PC-3 (cell line): ENCODE measurements at regions not wholly inside any gene's neighbourhood (a gene's known extent, or its start where the extent isn't known, plus 50 kb on each side); places are given as distances from the start of the nearest gene placed in this dataset.
"Not testable (repeated sequence)": the region's sequence is repeated elsewhere in the genome, so short reads cannot be mapped to it uniquely, and the experiment has no call there.

Experiments used
- ATAC-seq: fragments of 200-7000 bp; cut with Tn5 transposase; 2 replicates; pipeline ENCODE4 v1.9.1; 2020; ENCODE audit warnings: mild to moderate bottlenecking, moderate library complexity
- BruUV-seq: library from RNA; stranded (reverse); fragments of 400-500 nt; replicated peaks from 2 replicates; lab custom pipeline; 2021; lab: Mats Ljungman, UMichigan
- CTCF ChIA-PET: fragments of 300-600 bp; sonication (Branson Sonifier 250); formaldehyde crosslinking; loops from one replicate; lab custom pipeline; 2022; ENCODE audit warnings: antibody characterized with exemption; lab: Charles Lee
- POLR2A ChIA-PET: fragments of 300-600 bp; sonication (Branson Sonifier 250); formaldehyde crosslinking; loops from one replicate; lab custom pipeline; 2022; ENCODE audit warnings: antibody characterized with exemption; ENCODE audit not compliant: unreplicated experiment; lab: Charles Lee
- DNase-seq: peaks from one replicate; pipeline ENCODE4 v3.0.0-alpha.2; 2015
- H2AFZ ChIP-seq: fragments of 300-600 bp; sonication (generic); 2 replicates; pipeline ENCODE4 v1.6.0; 2016; ENCODE audit warnings: antibody characterized with exemption, low read length
- H3F3A ChIP-seq: fragments of 300-600 bp; sonication (generic); one replicate; pipeline ENCODE4 v1.6.0; 2017; ENCODE audit warnings: antibody characterized with exemption, low read length, control low read depth, mild to moderate bottlenecking; ENCODE audit not compliant: unreplicated experiment
- H3K27ac ChIP-seq: fragments of 300-600 bp; sonication (generic); 2 replicates; pipeline ENCODE4 v1.5.1; 2016; ENCODE audit warnings: mild to moderate bottlenecking, low read length
- H3K27me3 ChIP-seq: fragments of 300-600 bp; sonication (generic); 2 replicates; pipeline ENCODE4 v1.6.1; 2016; ENCODE audit warnings: low read length, mixed read lengths
- H3K36me3 ChIP-seq: fragments of 300-600 bp; sonication (generic); 2 replicates; pipeline ENCODE4 v1.6.1; 2016; ENCODE audit warnings: low read depth, mixed run types, low read length, mixed read lengths
- H3K4me1 ChIP-seq: fragments of 300-600 bp; sonication (generic); 2 replicates; pipeline ENCODE4 v1.5.1; 2016; ENCODE audit warnings: low read length; ENCODE audit not compliant: insufficient read depth
- H3K4me2 ChIP-seq: fragments of 300-600 bp; sonication (generic); 2 replicates; pipeline ENCODE4 v1.6.0; 2016; ENCODE audit warnings: low read length
- H3K4me3 ChIP-seq: fragments of 300-600 bp; sonication (generic); 2 replicates; pipeline ENCODE4 v1.5.1; 2016; ENCODE audit warnings: mild to moderate bottlenecking, low read length, mixed read lengths
- H3K79me2 ChIP-seq: fragments of 300-600 bp; sonication (generic); 2 replicates; pipeline ENCODE4 v1.6.1; 2017; ENCODE audit warnings: low read length, mixed read lengths
- H3K9ac ChIP-seq: fragments of 300-600 bp; sonication (generic); 2 replicates; pipeline ENCODE4 v1.6.0; 2016; ENCODE audit warnings: mild to moderate bottlenecking, low read length
- H3K9me2 ChIP-seq: fragments of 300-600 bp; sonication (generic); replicated peaks from 2 replicates; pipeline ENCODE4 v1.6.1; 2016; ENCODE audit warnings: mixed run types, low read length, mixed read lengths
- H3K9me3 ChIP-seq: fragments of 300-600 bp; sonication (generic); 2 replicates; pipeline ENCODE4 v1.6.1; 2016; ENCODE audit warnings: low read length, mixed read lengths
- H4K20me1 ChIP-seq: fragments of 300-600 bp; sonication (generic); 2 replicates; pipeline ENCODE4 v1.6.1; 2016; ENCODE audit warnings: low read length, mixed read lengths
- CTCF ChIP-seq: fragments of 300-600 bp; sonication (generic); conservative IDR thresholded peaks from 2 replicates; pipeline ENCODE4 v1.5.1; 2017; ENCODE audit warnings: antibody characterized with exemption, low read depth, mild to moderate bottlenecking, low read length
- EZH2 ChIP-seq: fragments of 300-600 bp; sonication (generic); IDR thresholded peaks from one replicate; pipeline ENCODE4 v1.6.1; 2017; ENCODE audit warnings: antibody characterized with exemption, mild to moderate bottlenecking, low read length; ENCODE audit not compliant: unreplicated experiment
- EZH2phosphoT487 ChIP-seq: fragments of 300-600 bp; sonication (generic); IDR thresholded peaks from 2 replicates; pipeline ENCODE4 v1.6.1; 2018; ENCODE audit warnings: mild to moderate bottlenecking, antibody characterized with exemption, low read length, borderline replicate concordance
- intact Hi-C: fragments of 100-400 bp; cut with micrococcal nuclease; formaldehyde crosslinking; loops from 2 replicates; pipeline ENCODE4 v1.9.0; 2023

GRCh38 chr10:15954188-15954587, 93.9 kb upstream of the MINDY3 start:
- Histone ChIP-seq H3K27me3 (no peaks in the 10 kb centered on the region), H3K79me2 (no peaks in the 10 kb centered on the region), H3K27ac (no peak overlapping the region), H3K9ac (no peak overlapping the region), H3K4me1 (no peaks in the 10 kb centered on the region), H3K4me2 (no peak overlapping the region), H2AFZ (no peak overlapping the region), H3K4me3 (no peak overlapping the region), H3F3A (no peaks in the 10 kb centered on the region), H3K9me2 (no peaks in the 10 kb centered on the region), H3K36me3 (no peaks in the 10 kb centered on the region), H4K20me1 (no peaks in the 10 kb centered on the region), H3K9me3 (no peaks in the 10 kb centered on the region)
- DNase-seq (no peak), ATAC-seq (no peak)
- no TSS peak for BruUV-seq
- ChIA-PET CTCF (no interaction called here), POLR2A (no interaction called here)
- TF ChIP-seq EZH2phosphoT487 (no peak), EZH2 (no peak), CTCF (no peak)
- intact Hi-C loops, result no loop called here

- H3K9me3 ChIP-seq, result no peaks in the 10 kb centered on the region
- H3K36me3 ChIP-seq, result no peaks in the 10 kb centered on the region
- intact Hi-C loops, result no loop called here
- H4K20me1 ChIP-seq, result no peaks in the 10 kb centered on the region
- ATAC-seq, result no peak
- no peak overlapping the region for H3K27ac ChIP-seq
- H3K9ac ChIP-seq, result no peak overlapping the region
- CTCF ChIA-PET, result no interaction called here
- TF ChIP-seq EZH2phosphoT487 (no peak), EZH2 (no peak), CTCF (no peak)
- H2AFZ ChIP-seq, result no peak overlapping the region
- H3K79me2 ChIP-seq, result no peaks in the 10 kb centered on the region
- no peak overlapping the region for H3K4me2 ChIP-seq
- no peaks in the 10 kb centered on the region for H3F3A ChIP-seq
- H3K9me2 ChIP-seq, result no peaks in the 10 kb centered on the region
- DNase-seq, result no peak
- H3K4me1 ChIP-seq, result no peaks in the 10 kb centered on the region
- H3K4me3 ChIP-seq, result no peak overlapping the region
- BruUV-seq, result no TSS peak
- H3K27me3 ChIP-seq, result no peaks in the 10 kb centered on the region
- POLR2A ChIA-PET, result no interaction called here
Measured at GRCh38 chr10:15960277-15960676, 100.0 kb upstream of the MINDY3 start.

- H3K27me3 ChIP-seq, result peaks cover 14% of the 10 kb centered on the region; the same call in 1 of the 2 replicates
- H3K9me2 ChIP-seq, POLR2A ChIA-PET, ATAC-seq, H3K4me2 ChIP-seq, H3K9ac ChIP-seq, H3K27ac ChIP-seq, CTCF ChIA-PET, H3K4me3 ChIP-seq, H3K4me1 ChIP-seq, H3F3A ChIP-seq, H3K36me3 ChIP-seq, H2AFZ ChIP-seq, DNase-seq, H4K20me1 ChIP-seq, BruUV-seq, H3K79me2 ChIP-seq, intact Hi-C loops, H3K9me3 ChIP-seq: not testable (repeated sequence)
Measured at GRCh38 chr10:15972736-15973135, 112.4 kb upstream of the MINDY3 start.
